GM18867 (cell line): ENCODE measurements at regions not wholly inside any gene's neighbourhood (a gene's known extent, or its start where the extent isn't known, plus 50 kb on each side); places are given as distances from the start of the nearest gene placed in this dataset.

Experiments
- ATAC-seq: cut with Tn5 transposase; IDR thresholded peaks from one replicate; pipeline ENCODE4 v1.9.1; 2021; ENCODE audit warnings: mild to moderate bottlenecking, moderate library complexity; ENCODE audit not compliant: unreplicated experiment

DNA sequence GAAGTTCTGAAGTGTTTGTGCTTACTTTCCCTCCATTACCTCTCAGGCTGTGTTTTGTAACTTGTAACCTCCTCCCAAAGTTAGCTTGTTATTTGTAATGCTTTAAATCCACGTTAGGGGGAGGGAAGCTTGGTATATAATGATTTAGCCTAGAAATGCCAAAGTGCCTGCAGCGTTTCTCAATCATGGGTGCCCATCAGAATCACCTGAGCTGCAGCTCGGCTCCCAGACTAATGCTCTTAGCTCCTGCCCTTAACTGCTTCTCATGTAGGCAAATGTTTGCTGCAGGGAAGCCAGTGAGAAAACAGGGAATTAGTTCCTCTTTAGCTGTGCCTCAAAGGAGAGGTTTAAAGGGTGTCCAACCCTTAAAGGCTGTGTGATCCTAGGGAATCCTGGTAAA, 219.2 kb upstream of the NAALADL2 start:
- no peak for ATAC-seq

DNA sequence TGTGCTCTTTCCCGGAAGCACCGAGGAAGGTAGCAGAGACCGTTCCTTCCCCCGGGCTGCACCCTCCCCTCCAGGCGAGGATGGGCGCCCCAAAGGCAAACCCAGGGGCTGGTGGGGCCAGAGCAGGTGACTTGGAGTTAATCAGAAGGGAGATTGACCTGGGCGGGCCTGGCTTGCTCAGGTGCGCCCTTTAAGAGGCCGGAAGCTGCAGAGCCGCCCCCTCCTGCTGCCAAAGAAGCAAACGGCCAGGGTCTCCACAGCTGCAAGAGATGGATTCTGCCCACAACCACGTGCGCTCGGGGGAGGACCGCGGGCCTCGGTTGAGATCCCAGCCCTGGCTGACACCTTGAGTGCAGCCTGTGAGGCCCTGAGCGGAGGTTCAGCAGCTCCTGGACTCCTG, 218.2 kb upstream of the NAALADL2 start:
- ATAC-seq, result no peak

DNA sequence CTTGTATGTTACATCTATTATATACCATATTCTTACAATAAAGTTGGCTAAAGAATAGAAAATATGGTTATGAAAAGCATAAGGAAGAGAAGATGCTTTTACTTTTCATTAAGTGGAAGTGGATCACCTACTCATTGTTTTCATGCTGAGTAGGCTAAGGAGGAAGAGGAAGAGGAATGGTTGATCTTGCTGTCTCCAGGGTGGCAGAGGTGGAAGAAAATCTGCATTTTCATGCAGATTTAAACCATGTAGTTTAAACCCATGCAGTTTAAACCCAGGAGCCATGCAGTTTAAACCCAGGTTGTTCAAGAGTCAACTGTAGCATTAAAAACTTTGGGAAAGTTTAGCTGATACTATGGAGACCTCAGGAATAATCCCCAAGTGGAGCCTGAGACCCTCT, 214.8 kb upstream of the NAALADL2 start:
- no peak for ATAC-seq

DNA sequence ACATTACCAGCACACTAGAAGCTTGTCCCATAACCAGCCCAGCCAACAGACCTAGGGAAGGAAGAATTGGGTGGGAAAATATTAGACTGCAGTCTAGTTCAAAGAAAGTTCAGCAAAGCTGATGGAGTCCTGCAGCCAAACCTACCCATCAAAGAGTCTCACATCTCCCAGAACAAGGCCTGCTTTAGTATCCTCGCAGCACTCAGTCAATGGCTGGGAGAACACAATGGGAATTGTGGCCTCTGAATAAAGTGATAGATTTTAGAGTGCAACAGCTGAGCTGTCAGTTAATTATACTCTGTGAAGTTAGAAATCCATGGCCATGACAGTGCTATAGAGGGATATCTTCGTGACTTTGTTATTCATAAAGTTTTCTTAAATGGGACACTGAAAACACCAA, 207.2 kb upstream of the NAALADL2 start:
- no peak for ATAC-seq

DNA sequence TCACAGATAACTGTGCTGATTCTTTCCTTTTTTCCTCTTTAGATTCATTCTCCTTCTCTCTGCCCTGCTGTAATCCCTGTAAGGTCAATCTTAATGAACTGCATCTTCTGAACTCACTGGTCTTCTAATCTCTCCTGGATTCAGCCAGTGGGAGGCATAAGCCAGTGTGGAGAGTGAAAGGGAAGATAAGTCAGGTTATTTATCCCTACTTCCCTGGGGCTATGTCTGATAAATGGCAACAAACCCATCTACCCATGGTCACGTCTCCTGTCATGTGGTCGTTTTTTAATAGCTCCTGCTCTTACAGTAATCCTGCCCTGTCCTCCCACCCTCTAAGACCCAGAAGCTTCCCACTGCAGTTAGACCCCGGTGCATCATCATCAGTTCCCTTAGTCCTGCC, 199.6 kb upstream of the NAALADL2 start:
- ATAC-seq, result no peak

DNA sequence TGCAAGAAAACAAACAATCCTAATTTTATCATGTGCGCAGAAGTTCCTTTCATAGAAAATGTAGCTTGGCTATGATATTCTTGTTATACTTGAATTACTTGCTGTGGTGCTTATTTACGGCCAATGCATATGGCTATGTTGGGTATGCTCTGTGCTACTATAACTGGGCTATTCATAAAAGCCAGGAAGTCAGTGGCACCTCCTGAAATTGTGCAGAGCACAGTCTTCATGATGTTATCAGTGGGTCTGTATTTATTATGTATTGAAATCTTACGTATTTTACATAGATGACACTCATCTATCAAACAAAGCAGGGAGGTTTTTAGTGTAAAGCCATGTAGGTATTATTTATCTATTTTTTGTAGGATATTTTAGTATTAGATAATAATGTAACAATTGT, 196.5 kb upstream of the NAALADL2 start:
- no peak for ATAC-seq

DNA sequence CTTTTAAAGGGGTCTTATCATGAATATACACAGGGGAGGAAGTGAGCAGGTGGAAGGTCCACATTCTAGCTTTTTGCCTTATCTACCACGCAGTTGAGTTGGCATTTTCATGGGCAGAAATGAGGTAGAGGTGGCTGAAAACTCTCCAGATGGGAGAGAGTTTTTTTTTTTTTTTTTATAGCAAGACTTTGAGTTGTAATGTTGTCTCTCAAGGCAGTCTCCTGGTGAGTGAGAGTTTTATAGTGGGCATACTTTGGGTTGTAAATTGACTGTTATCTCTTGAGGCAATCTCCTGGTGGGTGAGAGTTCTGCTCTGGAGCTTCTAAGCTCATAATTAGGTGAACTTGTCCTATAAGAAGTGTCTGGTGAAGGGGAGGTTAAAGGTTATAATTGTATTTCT, 191.7 kb upstream of the NAALADL2 start:
- no peak for ATAC-seq

DNA sequence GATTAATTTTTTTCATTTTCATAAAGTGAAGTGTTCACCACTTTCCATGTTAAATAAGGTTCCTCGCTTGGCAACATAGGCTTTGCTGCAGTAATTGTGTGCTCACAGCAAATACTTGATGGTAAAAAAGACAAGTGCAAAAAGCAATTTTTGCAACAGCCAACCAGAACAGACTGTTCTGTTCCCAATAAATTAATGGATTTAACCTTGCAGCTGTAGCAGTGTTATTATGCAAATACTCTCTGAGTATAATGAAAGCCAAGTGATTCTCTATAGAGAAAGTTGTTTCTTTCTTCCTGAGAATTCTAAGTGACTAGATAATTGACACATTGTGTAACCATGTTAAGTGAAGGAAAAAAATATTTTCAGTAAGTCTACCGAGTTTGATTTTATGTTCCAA, 183.7 kb upstream of the NAALADL2 start:
- no peak for ATAC-seq

DNA sequence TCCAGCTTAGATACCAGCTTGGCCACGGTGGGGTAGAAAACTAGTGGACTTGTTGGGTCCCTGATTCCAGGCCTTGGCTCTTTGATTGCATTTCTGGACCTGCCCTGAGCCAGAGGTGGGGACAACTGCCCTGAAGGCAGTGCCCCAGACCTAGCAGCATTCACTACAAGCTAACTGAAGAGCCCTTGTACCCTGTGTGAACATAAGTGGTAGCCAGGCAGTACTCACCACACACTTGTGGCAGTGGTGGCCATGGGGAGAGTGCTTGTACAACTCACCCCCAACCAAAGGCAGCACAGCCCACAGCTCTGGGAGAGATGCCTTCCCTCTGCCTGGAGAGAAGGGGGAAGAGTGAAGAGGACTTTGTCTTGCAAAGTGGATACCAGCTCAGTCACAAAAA, 177.3 kb upstream of the NAALADL2 start:
- ATAC-seq, result no peak

DNA sequence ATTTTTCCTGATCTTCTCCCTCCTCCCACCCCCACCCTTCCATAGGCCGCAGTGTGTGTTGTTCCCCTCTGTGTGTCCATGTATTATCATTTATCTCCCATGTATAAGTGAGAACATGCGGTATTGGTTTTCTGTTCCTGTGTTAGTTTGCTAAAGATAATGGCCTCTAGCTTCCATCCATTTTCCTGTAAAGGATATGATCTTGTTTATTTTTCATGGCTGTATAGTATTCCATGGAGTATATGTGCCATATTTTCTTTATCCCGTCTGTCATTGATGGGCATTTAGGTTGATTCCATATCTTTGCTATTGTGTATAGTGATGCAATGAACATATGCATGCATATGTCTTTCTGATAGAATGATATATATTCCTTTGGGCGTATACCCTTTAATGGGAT, 173.3 kb upstream of the NAALADL2 start:
- ATAC-seq, result no peak

DNA sequence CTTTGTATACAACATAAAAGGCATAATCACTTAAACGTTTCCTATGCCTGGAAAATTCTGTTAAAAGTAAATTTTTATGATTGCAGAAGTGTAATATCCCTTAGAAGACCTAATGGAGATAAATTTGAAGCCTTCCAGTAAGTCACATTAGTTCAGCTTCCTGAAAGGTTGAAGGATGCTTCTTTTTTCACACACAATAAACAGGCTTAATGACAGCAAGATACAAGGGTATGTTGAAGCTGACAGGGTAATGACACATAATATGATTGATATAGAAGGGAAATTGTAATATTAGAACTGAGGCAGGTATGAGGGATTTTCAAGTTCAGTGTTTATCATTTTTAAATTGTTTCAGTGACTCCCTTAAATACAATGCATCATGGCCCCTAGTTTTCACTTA, 161.8 kb upstream of the NAALADL2 start:
- no peak for ATAC-seq

DNA sequence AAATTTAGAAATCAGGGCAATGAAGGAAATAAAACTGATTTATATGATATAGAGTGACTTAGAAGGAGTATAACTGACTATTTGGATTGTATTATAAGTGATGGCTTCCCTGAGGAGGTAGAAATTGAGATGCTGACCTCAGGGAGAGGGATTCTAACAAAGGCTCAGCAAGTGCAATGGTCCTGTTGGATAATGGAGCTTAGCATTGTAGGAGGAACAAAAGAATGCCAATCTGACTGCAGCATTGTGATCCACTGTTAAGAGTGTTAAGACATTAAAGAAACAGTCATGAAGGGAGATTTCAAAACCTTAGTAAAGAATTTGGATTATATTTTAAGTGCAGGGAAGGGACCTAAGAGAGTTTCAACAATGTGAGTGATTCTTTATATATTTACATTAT, 158.4 kb upstream of the NAALADL2 start:
- ATAC-seq, result no peak

DNA sequence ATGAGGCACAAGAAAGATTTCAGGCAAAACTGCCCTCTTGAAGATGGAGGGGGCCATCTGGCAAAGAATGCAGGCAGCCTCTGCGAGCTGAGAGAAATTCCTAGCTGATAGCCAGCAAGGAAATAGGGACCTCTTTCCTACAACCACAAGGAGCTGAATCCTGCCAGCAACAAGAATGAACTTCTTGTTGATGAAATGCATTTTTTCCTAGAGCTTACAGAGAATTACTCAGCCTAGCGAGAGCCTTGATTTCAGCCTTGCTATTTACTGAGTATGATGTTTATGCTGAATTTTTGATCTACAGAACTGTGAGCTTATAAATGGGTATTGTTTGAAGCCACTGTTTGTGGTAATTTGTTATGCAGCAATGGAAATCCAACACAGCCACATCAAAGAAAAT, 148.5 kb upstream of the NAALADL2 start:
- ATAC-seq, result no peak

DNA sequence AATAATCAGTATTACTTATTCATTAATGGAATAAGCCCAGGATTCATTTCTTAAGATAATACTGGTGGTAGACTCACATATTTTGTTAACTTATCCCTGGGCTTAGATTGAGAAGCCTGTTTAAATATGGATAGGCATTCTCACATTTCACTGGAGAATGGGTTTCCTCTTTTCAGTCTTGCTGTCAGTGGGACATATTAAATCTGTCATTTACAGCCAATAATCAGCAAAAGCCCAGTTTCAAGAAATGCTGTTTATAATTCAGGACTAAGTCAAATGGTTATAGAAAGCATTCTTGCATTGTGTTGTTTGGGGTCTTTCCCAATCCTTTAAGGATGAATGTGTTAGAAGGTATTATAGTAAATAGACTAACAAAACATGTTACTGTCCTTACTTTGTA, 143.7 kb upstream of the NAALADL2 start:
- ATAC-seq, result no peak

DNA sequence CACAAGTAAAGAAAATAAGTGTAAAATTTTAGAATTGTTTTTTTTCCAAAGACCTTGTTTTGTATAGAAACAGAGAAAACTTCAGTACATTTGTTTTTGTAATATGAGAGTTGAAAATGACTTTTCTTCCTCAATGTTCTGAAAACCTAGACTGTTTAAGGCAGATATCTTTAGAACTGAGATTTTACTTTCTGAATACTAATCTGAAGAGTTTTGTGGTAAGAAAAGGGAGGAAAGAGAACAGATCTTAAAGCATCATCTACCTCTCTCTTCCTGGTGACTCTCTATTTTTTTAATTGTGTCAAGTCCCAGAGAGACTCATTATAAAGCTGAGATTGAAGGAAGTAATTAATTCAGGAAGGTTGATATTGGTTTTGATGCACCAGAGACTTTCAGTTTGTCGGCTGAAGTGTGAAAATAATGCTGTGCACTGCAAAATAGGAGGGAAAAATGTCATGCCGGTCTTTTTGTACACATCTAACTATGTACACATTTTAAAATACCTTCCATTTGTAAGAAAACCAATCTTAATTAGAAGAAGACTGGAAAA, 142.1 kb upstream of the NAALADL2 start:
- ATAC-seq, result no peak

DNA sequence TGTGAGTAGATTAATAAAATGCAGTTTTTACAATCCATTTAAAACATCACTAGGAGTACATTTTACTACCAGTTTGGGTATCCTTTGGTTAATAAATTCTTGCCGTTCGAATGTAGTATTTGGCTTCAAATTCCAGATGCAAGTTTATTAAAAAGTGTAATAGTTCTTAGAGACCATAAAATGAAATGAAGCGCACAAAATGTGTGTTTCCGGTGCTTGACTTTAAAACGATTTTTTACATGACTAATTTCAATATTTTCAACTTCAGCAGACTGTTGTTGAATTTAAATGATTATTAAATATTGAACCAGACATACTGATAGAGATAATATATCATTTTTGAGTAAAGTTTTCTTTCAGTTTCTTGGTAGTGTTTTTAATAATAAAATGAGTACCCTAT, 138.4 kb upstream of the NAALADL2 start:
- ATAC-seq, result no peak

DNA sequence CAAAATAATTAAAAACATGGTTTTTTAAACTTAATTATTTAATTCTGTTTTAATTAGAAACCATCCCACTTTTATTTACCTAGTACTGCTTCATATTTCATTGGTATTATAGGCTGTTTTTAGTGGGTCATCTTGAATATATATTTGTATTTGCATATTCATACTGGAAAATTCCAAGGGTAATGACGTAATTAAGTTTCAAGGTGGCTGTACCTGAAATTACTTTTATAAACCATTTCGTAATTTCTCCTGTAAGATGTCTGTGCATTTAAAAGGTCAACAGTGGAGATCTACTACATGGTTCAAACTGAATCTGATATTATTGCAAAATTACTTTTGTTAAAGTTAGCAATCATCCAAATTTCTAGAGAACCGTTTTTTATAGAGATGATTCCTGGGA, 133.8 kb upstream of the NAALADL2 start:
- ATAC-seq, result no peak

DNA sequence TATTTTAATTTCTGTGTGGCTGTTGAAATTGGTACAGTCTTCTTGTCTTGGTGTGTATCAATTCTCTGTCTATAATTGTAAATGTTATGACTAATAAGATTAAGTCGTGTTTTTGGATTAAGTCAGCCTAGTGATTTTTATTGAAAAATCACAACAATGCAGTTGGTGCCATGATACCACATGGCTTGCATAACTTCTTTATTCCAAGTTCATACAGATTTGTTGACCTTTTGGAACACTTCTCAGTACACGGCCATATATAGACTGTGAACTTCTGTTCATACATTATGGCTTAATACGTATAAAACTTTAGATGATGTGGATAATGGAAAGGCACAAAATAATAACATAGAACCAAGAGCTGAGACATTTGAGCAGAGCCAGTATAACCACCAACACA, 121.2 kb upstream of the NAALADL2 start:
- ATAC-seq, result no peak

DNA sequence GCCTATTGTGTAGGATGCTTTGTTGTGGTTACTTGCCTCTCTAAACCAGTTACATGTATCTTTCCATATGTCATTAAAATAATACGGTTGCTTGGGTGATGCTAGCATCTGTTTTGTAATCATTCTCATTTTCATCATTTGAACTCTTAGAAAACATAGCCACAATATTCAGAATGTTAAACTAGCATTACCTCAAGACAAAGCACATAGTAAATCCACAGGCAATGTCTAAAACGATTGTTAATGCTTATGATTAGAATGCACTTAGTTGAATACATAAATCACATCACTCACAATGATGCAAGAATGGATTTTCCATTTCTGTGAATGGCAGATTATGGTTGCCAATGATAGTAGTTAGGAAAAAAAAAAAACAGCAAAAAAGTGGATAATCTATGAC, 110.0 kb upstream of the NAALADL2 start:
- ATAC-seq, result no peak

DNA sequence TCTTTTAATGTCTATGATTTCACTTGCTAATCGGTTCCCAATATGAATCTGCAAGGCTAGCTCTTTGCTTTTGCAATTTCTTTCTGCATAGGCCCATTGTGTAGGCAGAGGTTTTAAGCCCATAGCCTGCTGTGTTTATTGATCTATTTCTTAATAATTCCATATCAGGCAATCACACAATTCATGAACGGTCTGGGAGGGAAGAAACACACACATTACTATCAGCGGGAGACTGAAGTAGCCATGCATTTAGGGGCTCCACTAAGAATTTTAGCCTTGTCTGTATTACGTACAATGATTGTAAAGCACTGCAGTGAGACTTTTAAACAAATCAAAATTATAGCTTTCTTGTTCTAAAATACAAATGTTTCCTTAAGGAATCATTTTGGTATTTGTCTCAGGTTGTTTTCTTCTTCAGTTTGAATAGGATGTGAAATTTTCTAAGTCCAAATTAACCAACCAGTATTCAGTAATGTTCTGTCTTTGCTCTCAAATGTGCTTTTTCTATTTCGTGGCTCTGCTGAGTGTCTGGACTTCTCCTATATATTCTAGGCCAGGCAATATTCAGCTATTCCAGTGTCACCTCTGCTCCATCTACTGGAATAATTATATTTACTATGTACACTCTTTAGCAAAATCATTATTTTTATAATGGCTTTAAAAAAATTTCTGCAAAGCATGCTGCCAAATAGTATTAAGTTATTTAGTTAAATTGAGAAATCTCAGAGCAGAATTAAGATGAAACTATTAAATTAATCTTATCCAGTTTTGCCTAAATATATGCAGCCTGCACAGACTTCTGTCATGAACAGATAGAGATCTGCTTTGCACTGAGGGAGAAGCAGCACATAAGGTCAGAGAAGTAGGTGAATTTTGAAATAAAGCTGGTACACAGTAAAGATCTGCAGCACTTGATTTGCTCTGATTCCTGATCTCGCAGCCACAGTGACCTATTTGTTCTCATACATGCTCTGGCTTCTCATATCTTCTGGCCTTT, 103.0 kb upstream of the NAALADL2 start:
- no peak for ATAC-seq

DNA sequence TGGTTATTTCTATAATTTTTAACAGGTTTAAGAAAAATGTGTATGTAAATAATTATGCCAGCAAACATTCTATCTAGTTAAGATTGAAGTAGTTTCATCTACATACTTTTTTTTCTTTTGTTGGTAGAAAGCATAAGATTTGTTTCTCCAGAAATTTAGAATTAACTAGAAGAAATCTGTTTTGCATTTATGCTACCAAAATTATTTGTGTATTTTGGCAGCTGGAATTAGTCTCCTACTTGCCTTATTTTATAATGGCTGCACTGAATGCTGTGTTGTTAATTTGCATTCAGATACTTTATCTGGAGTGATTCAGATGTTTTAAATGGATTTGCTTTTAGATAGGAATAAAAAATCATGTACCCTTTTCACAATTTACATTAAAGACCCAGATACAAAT, 100.2 kb upstream of the NAALADL2 start:
- no peak for ATAC-seq

DNA sequence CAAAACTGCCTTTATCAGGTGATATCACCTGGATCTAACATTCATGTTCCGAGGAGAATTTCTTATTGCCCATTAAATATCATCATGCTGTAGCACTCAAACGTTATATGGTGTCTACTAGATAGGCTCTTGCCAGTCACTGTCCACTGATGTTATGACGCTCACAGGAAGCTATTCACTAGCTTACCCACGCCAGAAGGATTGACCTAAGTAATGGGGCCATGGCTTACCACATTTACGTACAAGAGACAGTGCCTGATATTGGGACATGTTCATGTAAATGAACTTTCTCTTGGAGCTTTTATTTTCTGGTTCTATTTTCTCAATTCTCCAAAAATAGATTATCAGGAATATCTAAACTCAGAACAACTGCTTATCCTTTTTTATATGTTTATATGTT, 91.7 kb upstream of the NAALADL2 start:
- no peak for ATAC-seq
